Activated CD8-positive, alpha-beta memory T cell treated with anti-CD3 and anti-CD28 coated beads, Interleukin-2, amount 50 U/mL, for 24 hours (primary cell): ENCODE measurements at regions not wholly inside any gene's neighbourhood (a gene's known extent, or its start where the extent isn't known, plus 50 kb on each side); places are given as distances from the start of the nearest gene placed in this dataset.

Source experiments
- DNase-seq: peaks from one replicate; pipeline ENCODE4 v3.0.0-alpha.2; 2020; ENCODE audit errors: extremely low read depth

- no peak for DNase-seq
These were observed 362.9 kb downstream of the ZEB2 start for GRCh38 chr2:144156736-144157640.

GRCh38 chr2:144154205-144154604, 365.7 kb downstream of the ZEB2 start:
- DNase-seq = no peak

GRCh38 chr2:144152817-144153271, 367.1 kb downstream of the ZEB2 start:
- no peak for DNase-seq

GRCh38 chr2:144151851-144152250, 368.1 kb downstream of the ZEB2 start:
- no peak for DNase-seq

GRCh38 chr2:144151405-144151804, 368.5 kb downstream of the ZEB2 start:
- no peak for DNase-seq

GRCh38 chr2:144147356-144147755, 372.6 kb downstream of the ZEB2 start:
- DNase-seq = no peak

- DNase-seq = no peak
These were observed 373.0 kb downstream of the ZEB2 start for GRCh38 chr2:144146876-144147275.

GRCh38 chr2:144146076-144146475, 373.8 kb downstream of the ZEB2 start:
- DNase-seq = no peak

- no peak for DNase-seq
These were observed 376.4 kb downstream of the ZEB2 start for GRCh38 chr2:144143294-144144151.

GRCh38 chr2:144140891-144141290, 379.0 kb downstream of the ZEB2 start:
- DNase-seq = no peak

- no peak for DNase-seq
These were observed 382.1 kb downstream of the ZEB2 start for GRCh38 chr2:144137705-144138428.

- DNase-seq = no peak
These were observed 382.6 kb downstream of the ZEB2 start for GRCh38 chr2:144137272-144137671.

- no peak for DNase-seq
These were observed 383.5 kb downstream of the ZEB2 start for GRCh38 chr2:144136297-144137010.

GRCh38 chr2:144133936-144134665, 385.8 kb downstream of the ZEB2 start:
- no peak for DNase-seq

GRCh38 chr2:144132357-144132756, 387.6 kb downstream of the ZEB2 start:
- DNase-seq = no peak

- no peak for DNase-seq
These were observed 388.9 kb downstream of the ZEB2 start for GRCh38 chr2:144131042-144131441.

- DNase-seq = no peak
These were observed 389.4 kb downstream of the ZEB2 start for GRCh38 chr2:144130551-144130950.

GRCh38 chr2:144128130-144128746, 391.7 kb downstream of the ZEB2 start:
- no peak for DNase-seq

- DNase-seq = no peak
These were observed 392.2 kb downstream of the ZEB2 start for GRCh38 chr2:144127693-144128092.

GRCh38 chr2:144126302-144126701, 393.6 kb downstream of the ZEB2 start:
- DNase-seq = no peak
